ENCODE measurements at regions not wholly inside any gene's neighbourhood (a gene's known extent, or its start where the extent isn't known, plus 50 kb on each side); places are given as distances from the start of the nearest gene placed in this dataset.
A peak's percentile ranks its signal among the peaks of the same experiment; 100 is the strongest.

DNA sequence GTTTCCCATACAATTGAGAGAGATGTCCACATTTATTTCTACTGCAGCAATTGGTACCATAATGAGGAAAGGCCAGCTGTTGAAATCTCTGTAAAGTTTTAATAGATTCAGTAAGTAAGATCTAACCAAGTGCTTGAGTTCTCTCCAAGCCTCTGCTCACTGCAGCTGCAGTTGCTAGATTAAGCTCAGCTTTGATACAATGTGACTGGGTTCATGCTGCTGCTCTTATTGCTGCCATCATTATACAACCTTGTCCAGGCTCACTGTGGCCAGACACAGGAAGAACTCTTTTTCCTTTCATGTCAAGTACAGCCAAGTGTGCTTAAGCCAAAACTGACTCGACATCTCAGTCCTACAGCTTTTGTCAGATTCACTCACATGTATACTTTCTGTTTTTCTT, 423.5 kb downstream of the GJA1 start:
- Histone ChIP-seq H3K4me3 (no peak overlapping the region), H3K27me3 (ENCODE audit: low read depth) (no peaks in the 10 kb centered on the region), H3K9me3 (no peaks in the 10 kb centered on the region), H3K36me3 (replicated peaks) (no peaks in the 10 kb centered on the region), H3K4me1 (no peaks in the 10 kb centered on the region)
- in situ Hi-C loops (cut with MboI; ENCODE audit: low sequenced_read_pairs) = loop anchor here (25.0 kb wide), 1 partner anchor 422 kb away; the partner anchor contains the start of gene GJA1
- no peak for DNase-seq (ENCODE audit: low spot score in 2 of 2)

GRCh38 chr6:121865811-121866210, 430.4 kb downstream of the GJA1 start:
- DNase-seq (ENCODE audit: low spot score in 2 of 2) = no peak
- in situ Hi-C loops (cut with MboI; ENCODE audit: low sequenced_read_pairs) = loop anchor here (25.0 kb wide), 1 partner anchor 429 kb away; the partner anchor contains the start of gene GJA1
- H3K27me3 ChIP-seq (ENCODE audit: low read depth) = no peaks in the 10 kb centered on the region

DNA sequence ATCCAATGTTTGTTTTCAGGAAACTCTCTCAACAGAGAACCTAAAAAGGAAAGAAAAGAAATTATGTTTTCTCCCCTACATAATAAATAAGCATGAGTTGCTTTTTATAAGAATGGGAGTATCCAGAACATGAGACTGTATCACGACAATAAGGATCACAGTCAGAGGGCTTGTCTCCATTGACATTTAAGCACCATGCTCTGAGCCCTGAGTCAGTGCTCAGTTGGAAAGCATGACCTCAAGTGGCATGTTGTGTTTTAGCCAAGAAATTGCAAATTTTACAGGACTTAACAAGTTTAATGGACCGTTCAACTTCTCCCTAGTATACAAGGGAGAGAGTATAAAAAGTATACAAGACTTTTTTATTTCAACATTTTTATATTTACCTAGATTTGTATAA, 431.6 kb downstream of the GJA1 start:
- in situ Hi-C loops (cut with MboI; ENCODE audit: low sequenced_read_pairs) = loop anchor here (25.0 kb wide), 1 partner anchor 430 kb away; the partner anchor contains the start of gene GJA1
- no peaks in the 10 kb centered on the region for H3K4me1 ChIP-seq
- DNase-seq (ENCODE audit: low spot score in 2 of 2) = no peak
- no peaks in the 10 kb centered on the region for H3K27me3 ChIP-seq (ENCODE audit: low read depth)
- H3K4me3 ChIP-seq = no peak overlapping the region
- no peaks in the 10 kb centered on the region for H3K9me3 ChIP-seq
- no peaks in the 10 kb centered on the region for H3K36me3 ChIP-seq (replicated peaks)

More at GRCh38 chr6:121865811-121866210, 430.4 kb downstream of the GJA1 start:
- Histone ChIP-seq H3K36me3 (replicated peaks) (no peaks in the 10 kb centered on the region), H3K4me1 (no peaks in the 10 kb centered on the region), H3K9me3 (no peaks in the 10 kb centered on the region), H3K4me3 (no peak overlapping the region)

- no peak overlapping the region for H3K4me3 ChIP-seq
- no peaks in the 10 kb centered on the region for H3K4me1 ChIP-seq
- in situ Hi-C loops (cut with MboI; ENCODE audit: low sequenced_read_pairs) = loop anchor here (25.0 kb wide), 1 partner anchor 431 kb away; the partner anchor contains the start of gene GJA1
- no peak for DNase-seq (ENCODE audit: low spot score in 2 of 2)
- no peaks in the 10 kb centered on the region for H3K9me3 ChIP-seq
- no peaks in the 10 kb centered on the region for H3K27me3 ChIP-seq (ENCODE audit: low read depth)
- no peaks in the 10 kb centered on the region for H3K36me3 ChIP-seq (replicated peaks)
Measured at GRCh38 chr6:121868206-121868605, 432.8 kb downstream of the GJA1 start.

GRCh38 chr6:121873595-121873994, 438.1 kb downstream of the GJA1 start:
- H3K36me3 ChIP-seq (replicated peaks) = no peaks in the 10 kb centered on the region
- no peak for DNase-seq (ENCODE audit: low spot score in 2 of 2)
- H3K9me3 ChIP-seq = no peaks in the 10 kb centered on the region
- H3K4me3 ChIP-seq = no peak overlapping the region
- in situ Hi-C loops (cut with MboI; ENCODE audit: low sequenced_read_pairs) = loop anchor here (25.0 kb wide), 1 partner anchor 436 kb away; the partner anchor contains the start of gene GJA1
- no peaks in the 10 kb centered on the region for H3K27me3 ChIP-seq (ENCODE audit: low read depth)
- no peaks in the 10 kb centered on the region for H3K4me1 ChIP-seq

GRCh38 chr6:121876721-121877120, 441.3 kb downstream of the GJA1 start:
- in situ Hi-C loops (cut with MboI; ENCODE audit: low sequenced_read_pairs) = no loop called here
- DNase-seq (ENCODE audit: low spot score in 2 of 2) = no peak
- no peaks in the 10 kb centered on the region for H3K9me3 ChIP-seq
- no peak overlapping the region for H3K4me3 ChIP-seq
- H3K4me1 ChIP-seq = no peaks in the 10 kb centered on the region
- H3K36me3 ChIP-seq (replicated peaks) = no peaks in the 10 kb centered on the region
- H3K27me3 ChIP-seq (ENCODE audit: low read depth) = no peaks in the 10 kb centered on the region

DNA sequence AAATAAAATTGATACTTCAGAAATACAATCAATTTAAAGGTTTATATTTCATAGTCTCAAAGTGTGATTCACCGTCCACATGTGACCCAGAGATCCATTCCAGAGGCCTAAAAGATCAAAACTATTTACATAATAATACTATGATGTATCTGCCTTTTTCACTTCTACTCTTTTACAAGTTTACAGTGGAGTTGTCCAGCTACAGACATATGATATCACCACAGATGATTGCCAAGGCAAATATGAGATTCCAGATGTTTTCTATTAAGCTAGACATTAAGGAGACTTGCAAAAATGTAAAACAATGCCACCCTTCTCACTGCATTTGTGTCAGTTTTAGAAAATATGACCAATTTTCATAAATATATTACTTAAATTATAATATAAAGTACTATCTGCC, 443.7 kb downstream of the GJA1 start:
- H3K9me3 ChIP-seq = no peaks in the 10 kb centered on the region
- no peaks in the 10 kb centered on the region for H3K36me3 ChIP-seq (replicated peaks)
- H3K4me3 ChIP-seq = no peak overlapping the region
- H3K27me3 ChIP-seq (ENCODE audit: low read depth) = no peaks in the 10 kb centered on the region
- in situ Hi-C loops (cut with MboI; ENCODE audit: low sequenced_read_pairs) = no loop called here
- peaks cover 15% of the 10 kb centered on the region for H3K4me1 ChIP-seq
- no peak for DNase-seq (ENCODE audit: low spot score in 2 of 2)

DNA sequence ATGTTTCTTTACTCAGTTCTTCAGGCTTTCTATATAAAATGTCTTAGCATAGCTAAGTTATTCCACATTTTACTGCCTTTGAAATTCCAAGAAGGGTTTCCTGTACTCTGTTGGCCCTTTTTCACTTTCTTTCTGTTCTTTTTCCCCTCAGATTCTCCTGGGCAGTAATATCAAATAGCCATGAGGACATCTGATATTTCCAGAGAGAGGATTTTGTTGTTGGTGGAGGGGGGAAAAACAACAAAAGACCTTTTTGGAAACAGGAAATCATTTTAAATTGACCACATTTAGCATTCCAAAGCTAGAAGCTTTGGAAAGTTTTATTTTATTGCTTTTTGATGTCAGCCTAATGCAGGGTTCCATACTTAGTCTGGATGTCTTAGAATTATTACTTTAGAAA, 445.4 kb downstream of the GJA1 start:
- Histone ChIP-seq H3K4me1 (peaks cover 29% of the 10 kb centered on the region), H3K27me3 (ENCODE audit: low read depth) (no peaks in the 10 kb centered on the region), H3K4me3 (no peak overlapping the region), H3K36me3 (replicated peaks) (no peaks in the 10 kb centered on the region), H3K9me3 (no peaks in the 10 kb centered on the region)
- DNase-seq (ENCODE audit: low spot score in 2 of 2) = no peak
- in situ Hi-C loops (cut with MboI; ENCODE audit: low sequenced_read_pairs) = no loop called here

DNA sequence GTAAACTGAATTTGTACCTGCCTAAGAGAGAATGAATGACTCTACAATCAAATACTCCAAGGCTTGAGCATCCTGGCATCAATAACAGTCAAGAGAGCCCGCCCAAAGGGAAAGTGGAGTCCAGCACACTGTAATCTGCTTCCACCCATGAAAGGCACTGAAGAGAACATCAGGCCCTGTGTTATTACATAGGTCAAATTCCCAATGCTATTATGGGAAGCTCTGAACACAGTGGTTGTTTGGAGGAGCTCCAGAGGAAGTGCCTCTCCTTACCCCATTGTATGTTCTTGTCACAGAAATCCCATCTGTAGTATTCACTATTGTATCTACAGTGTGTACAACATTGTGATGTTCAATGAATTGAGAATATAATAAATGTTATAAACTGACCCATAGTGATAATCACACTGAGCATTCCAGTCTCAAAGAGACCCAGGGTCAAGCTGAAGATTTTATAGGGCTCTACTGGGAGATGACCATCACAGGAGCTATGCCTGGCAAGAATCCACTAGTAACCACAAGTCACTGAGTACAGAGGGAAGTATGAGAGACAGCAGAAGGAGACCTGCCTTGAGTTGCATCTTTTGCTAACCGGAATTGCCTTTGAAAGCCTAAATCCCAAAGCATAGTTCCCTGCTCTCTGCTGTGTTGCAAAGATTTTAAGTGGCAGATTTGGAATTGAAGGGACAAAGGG, 446.7 kb downstream of the GJA1 start:
- Histone ChIP-seq H3K27me3 (ENCODE audit: low read depth) (no peaks in the 10 kb centered on the region), H3K4me3 (no peak overlapping the region), H3K9me3 (no peaks in the 10 kb centered on the region), H3K36me3 (replicated peaks) (no peaks in the 10 kb centered on the region), H3K4me1 (peaks cover 37% of the 10 kb centered on the region)
- DNase-seq (ENCODE audit: low spot score in 2 of 2) = no peak
- in situ Hi-C loops (cut with MboI; ENCODE audit: low sequenced_read_pairs) = no loop called here

DNA sequence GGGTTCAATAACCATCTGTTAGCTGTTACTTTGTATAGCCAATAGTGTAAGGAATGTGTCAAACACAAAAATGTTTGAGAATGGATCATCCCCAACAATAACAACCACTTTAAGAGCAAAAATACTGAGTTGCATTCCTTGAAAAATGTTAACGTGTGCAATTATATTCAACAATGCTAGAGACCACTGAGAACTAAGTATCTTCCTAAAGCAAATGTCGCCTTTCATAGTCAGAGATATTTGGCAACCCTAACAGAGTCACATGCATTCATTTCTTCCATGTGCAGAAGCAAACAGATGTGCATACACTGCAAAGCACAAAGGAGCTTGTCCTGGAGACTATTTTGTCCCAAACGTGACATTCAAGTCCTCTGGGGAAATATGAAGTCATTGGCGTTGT, 448.6 kb downstream of the GJA1 start:
- Histone ChIP-seq H3K4me1 (peaks cover 37% of the 10 kb centered on the region), H3K4me3 (no peak overlapping the region), H3K27me3 (ENCODE audit: low read depth) (no peaks in the 10 kb centered on the region), H3K36me3 (replicated peaks) (no peaks in the 10 kb centered on the region), H3K9me3 (no peaks in the 10 kb centered on the region)
- peak in 1 of 2 experiments; percentile 22 for DNase-seq (ENCODE audit: low spot score in 2 of 2)
- in situ Hi-C loops (cut with MboI; ENCODE audit: low sequenced_read_pairs) = no loop called here

- no peak overlapping the region for H3K4me3 ChIP-seq
- no peaks in the 10 kb centered on the region for H3K9me3 ChIP-seq
- H3K4me1 ChIP-seq = peaks cover 37% of the 10 kb centered on the region
- no peaks in the 10 kb centered on the region for H3K27me3 ChIP-seq (ENCODE audit: low read depth)
- peak in 1 of 2 experiments; percentile 85 for DNase-seq (ENCODE audit: low spot score in 2 of 2)
- in situ Hi-C loops (cut with MboI; ENCODE audit: low sequenced_read_pairs) = no loop called here
- H3K36me3 ChIP-seq (replicated peaks) = no peaks in the 10 kb centered on the region
Measured at GRCh38 chr6:121884620-121885019, 449.2 kb downstream of the GJA1 start.

- H3K9me3 ChIP-seq = no peaks in the 10 kb centered on the region
- in situ Hi-C loops (cut with MboI; ENCODE audit: low sequenced_read_pairs) = no loop called here
- no peak overlapping the region for H3K4me3 ChIP-seq
- DNase-seq (ENCODE audit: low spot score in 2 of 2) = peak in 1 of 2 experiments; percentile 57
- no peaks in the 10 kb centered on the region for H3K36me3 ChIP-seq (replicated peaks)
- peaks cover 40% of the 10 kb centered on the region for H3K4me1 ChIP-seq
- H3K27me3 ChIP-seq (ENCODE audit: low read depth) = no peaks in the 10 kb centered on the region
Measured at GRCh38 chr6:121885399-121886152, 450.1 kb downstream of the GJA1 start.

- in situ Hi-C loops (cut with MboI; ENCODE audit: low sequenced_read_pairs) = no loop called here
- H3K4me3 ChIP-seq = no peak overlapping the region
- H3K4me1 ChIP-seq = peaks cover 44% of the 10 kb centered on the region
- no peaks in the 10 kb centered on the region for H3K9me3 ChIP-seq
- no peaks in the 10 kb centered on the region for H3K27me3 ChIP-seq (ENCODE audit: low read depth)
- no peaks in the 10 kb centered on the region for H3K36me3 ChIP-seq (replicated peaks)
- DNase-seq (ENCODE audit: low spot score in 2 of 2) = no peak
Measured at GRCh38 chr6:121886223-121886830, 450.9 kb downstream of the GJA1 start.

GRCh38 chr6:121887724-121888123, 452.3 kb downstream of the GJA1 start:
- in situ Hi-C loops (cut with MboI; ENCODE audit: low sequenced_read_pairs) = no loop called here

More at GRCh38 chr6:121887724-121888123, 452.3 kb downstream of the GJA1 start:
- peaks cover 36% of the 10 kb centered on the region for H3K4me1 ChIP-seq
- no peak overlapping the region for H3K4me3 ChIP-seq
- H3K27me3 ChIP-seq (ENCODE audit: low read depth) = no peaks in the 10 kb centered on the region
- no peaks in the 10 kb centered on the region for H3K9me3 ChIP-seq
- no peaks in the 10 kb centered on the region for H3K36me3 ChIP-seq (replicated peaks)
- no peak for DNase-seq (ENCODE audit: low spot score in 2 of 2)

Data from HAP-1 (cell line).